ENCODE measurements at regions not wholly inside any gene's neighbourhood (a gene's known extent, or its start where the extent isn't known, plus 50 kb on each side); places are given as distances from the start of the nearest gene placed in this dataset.

- TF ChIP-seq USF1 (IDR thresholded peaks at IDR 0.05; ENCODE audit: borderline replicate concordance, low read depth) = no peak
- no peak for TF ChIP-seq RAD21 (IDR thresholded peaks at IDR 0.05; ENCODE audit: low read length)
- no peak for TF ChIP-seq CTCF (IDR thresholded peaks at IDR 0.05)
- no peak for TF ChIP-seq YY1 (IDR thresholded peaks at IDR 0.05; ENCODE audit: low read depth)
Observed at GRCh38 chr19:16002406-16003384, 53.9 kb downstream of the OR10H4 start.

All from SK-N-SH (cell line).